ENCODE measurements at regions not wholly inside any gene's neighbourhood (a gene's known extent, or its start where the extent isn't known, plus 50 kb on each side); places are given as distances from the start of the nearest gene placed in this dataset.

DNA sequence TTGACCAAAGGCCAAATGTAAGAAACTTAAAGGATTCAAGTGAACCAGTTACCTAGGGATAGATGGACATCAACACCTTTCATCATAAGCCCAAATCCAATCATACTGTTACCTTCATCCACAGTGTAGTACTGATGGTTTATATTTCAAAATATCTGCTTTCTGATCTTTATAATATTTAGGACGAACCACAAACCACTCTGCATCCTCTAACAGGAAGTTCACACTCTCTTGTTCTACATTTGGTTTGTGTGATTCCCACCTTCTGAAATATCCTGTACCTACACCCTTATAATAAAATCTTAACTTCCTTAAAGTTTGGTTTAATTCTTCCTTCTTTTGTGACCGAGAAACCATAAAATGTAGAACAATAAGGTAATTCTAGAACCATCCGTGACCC lies 535.7 kb upstream of the CHAC2 start:
- ATAC-seq (ENCODE audit: low FRiP score in 2 of 2) (no peak), DNase-seq (no peak)
- no peak overlapping the region for H3K4me3 ChIP-seq
- 45 to 47% methylated on average over 3 of the region's 3 CpGs for WGBS, 2 donors
- H3K4me1 ChIP-seq: no peaks in the 10 kb centered on the region
- TF ChIP-seq POLR2A (IDR thresholded peaks at IDR 0.05): no peak
- no peak for TF ChIP-seq POLR2AphosphoS5 (IDR thresholded peaks at IDR 0.05)
- no peak for TF ChIP-seq EP300 (IDR thresholded peaks at IDR 0.05)
- TF ChIP-seq, protein P1, sequence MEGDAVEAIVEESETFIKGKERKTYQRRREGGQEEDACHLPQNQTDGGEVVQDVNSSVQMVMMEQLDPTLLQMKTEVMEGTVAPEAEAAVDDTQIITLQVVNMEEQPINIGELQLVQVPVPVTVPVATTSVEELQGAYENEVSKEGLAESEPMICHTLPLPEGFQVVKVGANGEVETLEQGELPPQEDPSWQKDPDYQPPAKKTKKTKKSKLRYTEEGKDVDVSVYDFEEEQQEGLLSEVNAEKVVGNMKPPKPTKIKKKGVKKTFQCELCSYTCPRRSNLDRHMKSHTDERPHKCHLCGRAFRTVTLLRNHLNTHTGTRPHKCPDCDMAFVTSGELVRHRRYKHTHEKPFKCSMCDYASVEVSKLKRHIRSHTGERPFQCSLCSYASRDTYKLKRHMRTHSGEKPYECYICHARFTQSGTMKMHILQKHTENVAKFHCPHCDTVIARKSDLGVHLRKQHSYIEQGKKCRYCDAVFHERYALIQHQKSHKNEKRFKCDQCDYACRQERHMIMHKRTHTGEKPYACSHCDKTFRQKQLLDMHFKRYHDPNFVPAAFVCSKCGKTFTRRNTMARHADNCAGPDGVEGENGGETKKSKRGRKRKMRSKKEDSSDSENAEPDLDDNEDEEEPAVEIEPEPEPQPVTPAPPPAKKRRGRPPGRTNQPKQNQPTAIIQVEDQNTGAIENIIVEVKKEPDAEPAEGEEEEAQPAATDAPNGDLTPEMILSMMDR (IDR thresholded peaks at IDR 0.05): no peak
- H3K36me3 ChIP-seq: no peaks in the 10 kb centered on the region
- H3K9me3 ChIP-seq: no peaks in the 10 kb centered on the region
- no peak overlapping the region for H3K27ac ChIP-seq
- no peaks in the 10 kb centered on the region for H3K27me3 ChIP-seq

DNA sequence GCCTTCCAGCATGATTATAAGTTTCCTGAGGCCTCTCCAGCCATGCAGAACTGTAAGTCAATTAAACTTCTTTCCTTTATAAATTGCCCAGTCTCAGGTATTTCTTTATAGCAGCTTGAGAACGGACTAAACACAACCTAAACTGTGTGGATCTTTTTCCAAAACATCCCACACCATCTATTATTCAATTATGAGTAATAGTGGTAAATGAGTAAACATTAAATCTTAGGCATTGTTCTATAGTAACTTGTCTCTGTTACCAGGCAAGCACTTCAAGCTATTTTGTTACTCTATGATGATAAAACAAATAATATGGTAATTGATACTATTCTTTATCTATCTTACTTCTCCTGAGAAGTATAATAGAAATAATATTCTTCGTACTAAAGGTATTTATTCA lies 536.9 kb upstream of the CHAC2 start:
- WGBS, 2 donors: 74 to 79% methylated on average over 2 of the region's 2 CpGs
- H3K27me3 ChIP-seq: no peaks in the 10 kb centered on the region
- ATAC-seq (ENCODE audit: low FRiP score in 2 of 2): no peak
- TF ChIP-seq POLR2A (IDR thresholded peaks at IDR 0.05): no peak
- no peak for TF ChIP-seq EP300 (IDR thresholded peaks at IDR 0.05)
- TF ChIP-seq, protein P1 (IDR thresholded peaks at IDR 0.05): no peak
- TF ChIP-seq POLR2AphosphoS5 (IDR thresholded peaks at IDR 0.05): no peak
- no peaks in the 10 kb centered on the region for H3K9me3 ChIP-seq
- no peak overlapping the region for H3K4me3 ChIP-seq
- no peaks in the 10 kb centered on the region for H3K4me1 ChIP-seq
- H3K27ac ChIP-seq: no peak overlapping the region
- no peak for DNase-seq
- H3K36me3 ChIP-seq: no peaks in the 10 kb centered on the region

DNA sequence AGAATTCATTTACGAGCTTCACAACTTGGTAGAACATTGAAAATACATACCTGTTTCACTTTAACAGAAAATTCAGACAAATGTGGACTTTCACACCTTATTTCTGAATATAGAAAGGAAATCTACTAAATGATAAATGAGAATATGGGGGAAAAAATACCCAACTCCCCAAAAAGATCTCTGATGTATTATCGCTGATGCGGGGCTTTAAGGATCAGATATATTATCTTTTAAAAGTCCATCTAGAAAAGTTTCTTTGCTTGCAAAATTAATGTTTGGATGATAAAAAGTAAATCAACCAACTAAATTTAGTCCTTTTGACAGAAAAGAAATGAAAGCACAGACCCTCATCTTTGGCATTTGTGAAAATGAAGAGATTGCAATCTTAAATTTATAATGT lies 540.1 kb upstream of the CHAC2 start:
- no peak for TF ChIP-seq POLR2A (IDR thresholded peaks at IDR 0.05)
- TF ChIP-seq, protein P1 (IDR thresholded peaks at IDR 0.05): no peak
- no peak for TF ChIP-seq EP300 (IDR thresholded peaks at IDR 0.05)
- TF ChIP-seq POLR2AphosphoS5 (IDR thresholded peaks at IDR 0.05): no peak
- DNase-seq: no peak
- Histone ChIP-seq H3K4me3 (no peak overlapping the region), H3K4me1 (no peaks in the 10 kb centered on the region), H3K9me3 (no peaks in the 10 kb centered on the region), H3K27ac (no peak overlapping the region), H3K36me3 (no peaks in the 10 kb centered on the region), H3K27me3 (no peaks in the 10 kb centered on the region)
- ATAC-seq (ENCODE audit: low FRiP score in 2 of 2): no peak
- 89 to 98% methylated on average over 3 of the region's 3 CpGs for WGBS, 2 donors

DNA sequence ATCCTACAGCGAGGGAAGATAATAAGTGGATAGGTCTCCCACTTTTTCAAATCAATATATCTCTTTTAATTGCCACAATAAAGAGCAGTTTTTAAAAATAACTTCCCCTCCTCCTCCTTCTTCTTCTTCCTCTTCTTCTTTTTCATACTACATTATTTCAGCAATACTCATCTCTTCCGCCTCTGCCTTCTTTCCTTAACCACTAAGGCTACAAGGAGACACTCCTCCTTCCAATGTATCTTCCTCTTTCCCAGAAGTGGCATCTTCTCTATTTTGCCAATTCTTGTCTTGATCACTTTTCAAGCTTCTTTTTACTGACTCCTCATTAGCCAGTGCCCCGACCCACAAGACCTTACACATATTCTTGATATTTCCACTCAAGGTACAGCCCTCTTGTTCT lies 546.6 kb upstream of the CHAC2 start:
- TF ChIP-seq POLR2AphosphoS5 (IDR thresholded peaks at IDR 0.05): no peak
- TF ChIP-seq, protein P1 (IDR thresholded peaks at IDR 0.05): no peak
- TF ChIP-seq POLR2A (IDR thresholded peaks at IDR 0.05): no peak
- no peak for TF ChIP-seq EP300 (IDR thresholded peaks at IDR 0.05)
- Histone ChIP-seq H3K4me1 (no peaks in the 10 kb centered on the region), H3K27ac (no peak overlapping the region), H3K27me3 (no peaks in the 10 kb centered on the region), H3K36me3 (no peaks in the 10 kb centered on the region), H3K4me3 (no peak overlapping the region), H3K9me3 (peaks cover 0 to 1% (median 0%) of the 10 kb centered on the region in 4 donors)
- DNase-seq: no peak
- no peak for ATAC-seq (ENCODE audit: low FRiP score in 2 of 2)
- 85 to 90% methylated on average over 3 of the region's 3 CpGs for WGBS, 2 donors

DNA sequence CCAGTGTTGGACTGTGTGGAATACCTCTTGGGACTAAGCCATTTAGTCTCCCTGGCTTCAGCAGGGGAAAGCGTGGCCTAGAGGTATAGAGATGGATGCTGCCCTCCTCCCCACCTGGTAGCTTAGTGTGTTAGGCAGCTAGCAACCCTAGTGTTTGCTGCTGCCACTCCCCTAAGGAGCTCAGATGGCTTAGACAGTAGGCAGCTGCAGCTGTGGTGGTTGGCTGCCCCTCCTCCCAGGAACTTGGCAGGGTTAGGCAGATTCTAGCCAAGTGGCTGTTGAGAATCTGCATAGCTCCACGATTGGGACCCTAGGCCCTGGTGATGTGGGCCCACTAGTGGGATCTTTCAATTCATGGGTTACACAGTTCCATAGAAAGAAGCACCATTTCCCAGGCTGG lies 550.4 kb upstream of the CHAC2 start:
- ATAC-seq (ENCODE audit: low FRiP score in 2 of 2): peak in 1 of 2 donors; percentile 49
- Histone ChIP-seq H3K4me3 (no peak overlapping the region), H3K36me3 (no peaks in the 10 kb centered on the region), H3K4me1 (no peaks in the 10 kb centered on the region), H3K27me3 (no peaks in the 10 kb centered on the region), H3K9me3 (peaks cover 0 to 4% (median 0%) of the 10 kb centered on the region in 4 donors), H3K27ac (no peak overlapping the region)
- no peak for DNase-seq
- 73 to 100% methylated on average over 1 to 2 of the region's 2 CpGs for WGBS, 2 donors
- TF ChIP-seq, protein P1 (IDR thresholded peaks at IDR 0.05): no peak
- no peak for TF ChIP-seq POLR2AphosphoS5 (IDR thresholded peaks at IDR 0.05)
